Naive thymus-derived CD8-positive, alpha-beta T cell (primary cell): ENCODE measurements at regions not wholly inside any gene's neighbourhood (a gene's known extent, or its start where the extent isn't known, plus 50 kb on each side); places are given as distances from the start of the nearest gene placed in this dataset.

ENCODE experiments used
- ATAC-seq, 2 donors: fragments of 150-1000 bp; cut with Tn5 transposase in 1 of 2; sonication (Bioruptor Pico), chemical (Tn5 transposase) in 1 of 2; 1 replicate in 1 of 2; 2 replicates in 1 of 2; pipeline ENCODE4 v1.10.0; 2021; ENCODE audit warnings: mild to moderate bottlenecking in 2 of 2, moderate library complexity in 2 of 2
- POLR2A ChIA-PET: fragments of 350-600 bp; sonication (Branson Sonifier 250); formaldehyde crosslinking; loops from one replicate; lab custom pipeline; 2021; ENCODE audit warnings: antibody characterized with exemption; lab: Charles Lee
- DNase-seq, 10 donors: peaks; one replicate each; pipeline versions ENCODE4 v3.0.0 to v3.0.0-alpha.2; 2020 to 2022
- H3K27ac Mint-ChIP-seq, 10 donors: one replicate each; pipeline ENCODE4 v1.8.0; 2020 to 2022; ENCODE audit warnings: mild to moderate bottlenecking in 10 of 10, mixed read lengths in 10 of 10, moderate library complexity in 4 of 10, inconsistent platforms in 1 of 10
- H3K27me3 Mint-ChIP-seq, 5 donors: one replicate each; pipeline ENCODE4 v1.8.0; 2021 to 2022; ENCODE audit warnings: mixed read lengths in 5 of 5
- H3K36me3 Mint-ChIP-seq, 3 donors: one replicate each; pipeline ENCODE4 v1.8.0; 2020 to 2022; ENCODE audit warnings: mixed read lengths in 3 of 3, mild to moderate bottlenecking in 2 of 3, inconsistent platforms in 1 of 3
- H3K4me1 Mint-ChIP-seq, 4 donors: one replicate each; pipeline ENCODE4 v1.8.0; 2021 to 2022; ENCODE audit warnings: mixed read lengths in 4 of 4
- H3K4me3 Mint-ChIP-seq, 10 donors: one replicate each; pipeline ENCODE4 v1.8.0; 2020 to 2022; ENCODE audit warnings: mild to moderate bottlenecking in 10 of 10, mixed read lengths in 10 of 10, moderate library complexity in 6 of 10, inconsistent platforms in 1 of 10
- H3K9me3 Mint-ChIP-seq, 9 donors: one replicate each; pipeline ENCODE4 v1.8.0; 2020 to 2022; ENCODE audit warnings: mixed read lengths in 9 of 9, mild to moderate bottlenecking in 3 of 9, inconsistent platforms in 1 of 9, moderate library complexity in 1 of 9

GRCh38 chr14:30082486-30082885 is 154.8 kb upstream of the PRKD1 start:
- H3K4me3 Mint-ChIP-seq = no peak overlapping the region
- POLR2A ChIA-PET = no interaction called here
- H3K36me3 Mint-ChIP-seq = peaks cover 0 to 1% (median 0%) of the 10 kb centered on the region in 3 donors
- H3K27me3 Mint-ChIP-seq = no peaks in the 10 kb centered on the region
- DNase-seq = no peak
- H3K9me3 Mint-ChIP-seq = peaks cover 0 to 32% (median 8%) of the 10 kb centered on the region in 9 donors
- no peaks in the 10 kb centered on the region for H3K4me1 Mint-ChIP-seq
- H3K27ac Mint-ChIP-seq = no peak overlapping the region
- ATAC-seq = no peak

GRCh38 chr14:30084811-30085210 is 157.2 kb upstream of the PRKD1 start:
- H3K4me3 Mint-ChIP-seq = no peak overlapping the region
- H3K4me1 Mint-ChIP-seq = no peaks in the 10 kb centered on the region
- no peaks in the 10 kb centered on the region for H3K27me3 Mint-ChIP-seq
- DNase-seq = no peak
- POLR2A ChIA-PET = no interaction called here
- no peak overlapping the region for H3K27ac Mint-ChIP-seq
- peaks cover 0 to 51% (median 19%) of the 10 kb centered on the region in 9 donors for H3K9me3 Mint-ChIP-seq
- ATAC-seq = no peak
- H3K36me3 Mint-ChIP-seq = peaks cover 0 to 19% (median 0%) of the 10 kb centered on the region in 3 donors

DNA sequence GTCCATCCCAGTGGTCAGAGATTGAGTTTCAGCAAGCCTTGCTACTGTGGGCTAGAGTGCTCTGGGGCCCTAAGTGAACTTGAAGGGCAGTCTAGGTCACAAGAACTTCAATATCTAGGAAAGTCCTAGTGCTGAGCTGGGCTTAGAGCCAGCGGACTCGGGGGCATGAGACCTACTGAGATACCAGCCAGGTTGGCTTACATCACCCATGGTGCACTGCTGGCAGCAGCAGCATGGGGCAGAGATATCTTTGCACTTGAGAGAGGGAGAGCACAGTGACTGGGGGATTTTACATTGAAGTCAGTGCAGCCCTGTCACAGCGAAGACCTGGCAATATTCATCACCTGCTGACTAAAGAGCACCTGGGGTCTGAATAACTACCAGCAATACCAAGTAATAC is 158.3 kb upstream of the PRKD1 start:
- DNase-seq (no peak), ATAC-seq (no peak)
- Mint-ChIP-seq H3K9me3 (peaks cover 0 to 63% (median 21%) of the 10 kb centered on the region in 9 donors), H3K27me3 (no peaks in the 10 kb centered on the region), H3K4me1 (no peaks in the 10 kb centered on the region), H3K27ac (no peak overlapping the region), H3K36me3 (peaks cover 0 to 22% (median 0%) of the 10 kb centered on the region in 3 donors), H3K4me3 (no peak overlapping the region)
- POLR2A ChIA-PET = no interaction called here

DNA sequence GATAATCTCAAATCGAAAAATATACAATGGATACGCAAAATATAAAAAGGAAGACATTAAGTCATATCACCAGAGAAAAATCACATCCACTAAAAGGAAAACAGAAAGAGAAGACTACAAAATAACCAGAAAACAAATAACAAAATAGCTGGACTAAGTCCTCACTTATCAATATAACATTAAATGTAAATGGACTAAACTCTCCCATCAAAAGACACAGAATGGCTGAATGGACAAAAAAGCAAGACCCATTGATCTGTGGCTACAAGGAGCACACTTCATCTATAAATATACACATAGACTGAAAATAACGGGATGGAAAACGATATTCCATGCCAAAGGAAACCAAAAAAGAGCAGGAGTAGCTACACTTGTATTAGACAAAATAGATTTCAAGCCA is 161.0 kb upstream of the PRKD1 start:
- no peak for DNase-seq
- Mint-ChIP-seq H3K27me3 (no peaks in the 10 kb centered on the region), H3K9me3 (peaks cover 11 to 82% (median 36%) of the 10 kb centered on the region in 9 donors), H3K4me1 (no peaks in the 10 kb centered on the region), H3K27ac (no peak overlapping the region), H3K36me3 (peaks cover 0 to 27% (median 0%) of the 10 kb centered on the region in 3 donors), H3K4me3 (no peak overlapping the region)
- POLR2A ChIA-PET = no interaction called here
- ATAC-seq = no peak

DNA sequence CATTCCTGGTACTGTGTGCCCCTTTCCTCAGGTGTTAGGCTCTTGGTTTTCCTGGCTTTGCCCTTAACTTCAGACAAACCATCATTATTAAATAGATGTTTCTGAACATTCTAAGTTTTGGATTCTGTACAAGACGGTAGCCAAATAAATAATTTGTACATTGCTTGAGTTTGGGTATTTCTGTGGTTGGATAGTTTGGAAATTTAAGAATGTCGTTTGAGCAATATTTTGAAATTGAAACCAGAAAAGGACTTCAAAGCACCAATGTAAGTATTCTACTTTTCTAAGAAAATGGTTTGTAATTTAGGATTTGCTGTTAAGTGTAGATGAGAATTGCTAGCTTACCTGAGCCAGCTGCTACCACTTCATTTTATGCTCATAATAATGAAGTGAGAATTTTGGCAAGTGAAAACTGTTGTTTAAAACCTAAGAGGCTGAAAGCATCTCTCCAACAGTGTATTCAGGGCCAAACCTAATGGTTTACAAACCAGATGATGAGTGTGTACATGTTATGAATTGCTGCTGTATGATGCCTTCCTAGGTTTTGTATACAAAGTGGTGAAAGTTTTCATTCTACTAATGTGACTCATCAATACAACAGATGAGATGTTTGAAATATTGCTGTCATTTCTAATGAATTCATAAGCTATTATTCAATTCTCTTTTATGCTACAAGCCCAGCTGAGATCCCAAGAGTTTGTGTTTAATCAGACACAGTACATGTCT is 181.5 kb upstream of the PRKD1 start:
- Mint-ChIP-seq H3K27ac (no peak overlapping the region), H3K36me3 (no peaks in the 10 kb centered on the region), H3K9me3 (peaks cover 0 to 17% (median 3%) of the 10 kb centered on the region in 9 donors), H3K4me1 (no peaks in the 10 kb centered on the region), H3K4me3 (no peak overlapping the region), H3K27me3 (peaks cover 0 to 1% (median 0%) of the 10 kb centered on the region in 5 donors)
- POLR2A ChIA-PET = no interaction called here
- DNase-seq (no peak), ATAC-seq (no peak)

DNA sequence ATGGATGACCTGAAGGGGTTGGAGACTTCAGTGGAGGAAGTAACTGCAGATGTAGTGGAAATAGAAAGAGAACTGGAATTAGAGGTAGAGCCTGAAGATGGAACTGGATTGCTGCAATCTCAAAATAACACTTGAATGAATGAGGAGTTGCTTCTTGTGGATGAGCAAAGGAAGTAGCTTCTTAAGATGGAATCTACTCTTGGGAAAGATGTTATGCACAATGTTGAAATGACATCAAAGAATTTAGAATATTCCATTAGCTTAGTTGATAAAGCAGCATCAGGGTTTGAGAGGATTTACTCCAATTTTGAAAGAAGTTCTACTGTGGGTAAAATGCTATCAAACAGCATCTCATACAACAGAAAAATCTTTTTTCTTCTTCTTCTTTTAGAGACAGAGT is 186.4 kb upstream of the PRKD1 start:
- POLR2A ChIA-PET = no interaction called here
- no peak for DNase-seq
- no peaks in the 10 kb centered on the region for H3K27me3 Mint-ChIP-seq
- no peaks in the 10 kb centered on the region for H3K36me3 Mint-ChIP-seq
- H3K4me1 Mint-ChIP-seq = no peaks in the 10 kb centered on the region
- peaks cover 0 to 10% (median 0%) of the 10 kb centered on the region in 9 donors for H3K9me3 Mint-ChIP-seq
- ATAC-seq = no peak
- no peak overlapping the region for H3K4me3 Mint-ChIP-seq
- no peak overlapping the region for H3K27ac Mint-ChIP-seq

- POLR2A ChIA-PET = no interaction called here
- Mint-ChIP-seq H3K4me3 (no peak overlapping the region), H3K4me1 (no peaks in the 10 kb centered on the region), H3K9me3 (peaks cover 0 to 9% (median 0%) of the 10 kb centered on the region in 9 donors), H3K27ac (no peak overlapping the region), H3K36me3 (no peaks in the 10 kb centered on the region), H3K27me3 (no peaks in the 10 kb centered on the region)
- DNase-seq (no peak), ATAC-seq (no peak)
These were observed 188.1 kb upstream of the PRKD1 start for GRCh38 chr14:30115756-30116155.

GRCh38 chr14:30118992-30119640 is 191.5 kb upstream of the PRKD1 start:
- H3K27ac Mint-ChIP-seq = no peak overlapping the region
- no peaks in the 10 kb centered on the region for H3K27me3 Mint-ChIP-seq
- H3K4me3 Mint-ChIP-seq = no peak overlapping the region
- H3K4me1 Mint-ChIP-seq = no peaks in the 10 kb centered on the region
- DNase-seq = no peak
- no peaks in the 10 kb centered on the region for H3K36me3 Mint-ChIP-seq
- no peak for ATAC-seq
- H3K9me3 Mint-ChIP-seq = no peaks in the 10 kb centered on the region
- POLR2A ChIA-PET = no interaction called here

GRCh38 chr14:30125322-30125979 is 197.8 kb upstream of the PRKD1 start:
- DNase-seq (no peak), ATAC-seq (no peak)
- no peaks in the 10 kb centered on the region for H3K27me3 Mint-ChIP-seq
- peaks cover 0 to 12% (median 3%) of the 10 kb centered on the region in 9 donors for H3K9me3 Mint-ChIP-seq
- no peak overlapping the region for H3K27ac Mint-ChIP-seq
- no peaks in the 10 kb centered on the region for H3K4me1 Mint-ChIP-seq
- POLR2A ChIA-PET = no interaction called here
- H3K4me3 Mint-ChIP-seq = no peak overlapping the region
- H3K36me3 Mint-ChIP-seq = no peaks in the 10 kb centered on the region

- H3K27ac Mint-ChIP-seq = no peak overlapping the region
- no peaks in the 10 kb centered on the region for H3K4me1 Mint-ChIP-seq
- H3K9me3 Mint-ChIP-seq = peaks cover 0 to 12% (median 0%) of the 10 kb centered on the region in 9 donors
- POLR2A ChIA-PET = no interaction called here
- H3K27me3 Mint-ChIP-seq = no peaks in the 10 kb centered on the region
- no peak for DNase-seq
- ATAC-seq = no peak
- H3K36me3 Mint-ChIP-seq = no peaks in the 10 kb centered on the region
- no peak overlapping the region for H3K4me3 Mint-ChIP-seq
These were observed 202.2 kb upstream of the PRKD1 start for GRCh38 chr14:30129807-30130206.

DNA sequence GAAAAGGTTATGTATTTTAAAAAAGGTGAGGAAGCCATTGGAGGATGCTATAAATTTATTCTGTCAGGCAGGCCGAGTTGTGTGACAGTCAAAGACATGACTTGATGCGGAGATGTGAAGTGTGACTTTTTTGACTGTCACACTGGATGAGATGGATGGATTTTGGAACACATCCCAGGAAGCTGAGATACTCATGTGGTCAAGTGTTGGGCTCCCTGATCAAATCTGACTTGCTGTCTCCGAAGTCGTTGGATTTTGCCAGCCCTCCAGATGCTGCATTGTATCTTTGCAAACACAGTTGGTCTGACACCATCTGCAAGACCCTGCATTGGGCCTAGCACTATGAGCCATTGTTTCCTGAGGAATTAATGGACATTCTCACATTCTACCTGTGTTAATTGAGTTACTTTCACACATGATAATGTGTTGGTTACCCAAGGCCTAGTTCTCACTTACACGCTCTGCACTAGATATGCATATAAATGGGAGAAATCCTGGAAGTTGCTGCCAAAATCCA is 204.0 kb upstream of the PRKD1 start:
- no peak overlapping the region for H3K4me3 Mint-ChIP-seq
- H3K27me3 Mint-ChIP-seq = no peaks in the 10 kb centered on the region
- no peaks in the 10 kb centered on the region for H3K4me1 Mint-ChIP-seq
- POLR2A ChIA-PET = no interaction called here
- H3K9me3 Mint-ChIP-seq = peaks cover 0 to 12% (median 0%) of the 10 kb centered on the region in 9 donors
- H3K36me3 Mint-ChIP-seq = no peaks in the 10 kb centered on the region
- no peak for DNase-seq
- no peak overlapping the region for H3K27ac Mint-ChIP-seq
- no peak for ATAC-seq

DNA sequence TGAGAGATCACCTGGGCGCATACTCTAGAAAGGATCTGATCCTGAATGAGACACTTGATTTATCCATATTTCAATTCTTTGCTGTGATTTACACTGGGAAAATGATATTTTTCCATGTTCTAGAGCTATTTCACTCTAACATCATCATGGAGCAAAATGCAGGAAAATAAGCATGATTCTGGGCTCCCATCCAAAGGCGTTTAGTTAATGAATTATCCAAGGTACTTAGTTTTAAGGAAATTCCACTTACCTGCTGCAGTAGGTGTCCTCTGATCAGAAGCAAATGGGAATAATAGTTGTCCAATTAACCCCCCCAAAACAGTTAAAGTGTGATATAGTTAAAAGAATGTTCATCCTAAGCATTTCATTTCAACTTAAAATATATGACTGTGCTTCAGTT is 204.5 kb upstream of the PRKD1 start:
- Mint-ChIP-seq H3K4me3 (no peak overlapping the region), H3K9me3 (peaks cover 0 to 7% (median 0%) of the 10 kb centered on the region in 9 donors), H3K4me1 (no peaks in the 10 kb centered on the region), H3K27me3 (no peaks in the 10 kb centered on the region), H3K27ac (no peak overlapping the region), H3K36me3 (no peaks in the 10 kb centered on the region)
- POLR2A ChIA-PET = no interaction called here
- ATAC-seq = no peak
- DNase-seq = no peak

DNA sequence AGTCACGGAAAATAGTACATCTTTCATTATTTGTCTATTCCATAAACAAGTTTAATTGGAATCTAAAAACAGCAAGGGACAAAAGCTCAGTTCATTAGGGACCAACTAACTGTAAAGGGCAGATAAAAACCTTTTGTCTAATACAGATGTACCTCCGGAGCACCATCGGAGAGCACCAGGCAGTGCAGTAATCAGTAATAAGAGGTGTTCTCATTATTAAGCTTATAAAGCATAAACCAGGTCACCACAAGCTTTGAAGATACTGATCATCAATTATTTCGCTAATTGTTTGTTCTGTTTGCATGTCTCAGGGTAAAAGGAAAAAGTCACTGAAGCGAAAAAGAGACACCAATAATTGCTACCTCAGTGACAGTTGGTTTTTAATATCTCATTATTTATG is 207.3 kb upstream of the PRKD1 start:
- ATAC-seq (no peak), DNase-seq (no peak)
- H3K4me1 Mint-ChIP-seq = no peaks in the 10 kb centered on the region
- POLR2A ChIA-PET = no interaction called here
- no peaks in the 10 kb centered on the region for H3K36me3 Mint-ChIP-seq
- peaks cover 0 to 9% (median 0%) of the 10 kb centered on the region in 9 donors for H3K9me3 Mint-ChIP-seq
- H3K27ac Mint-ChIP-seq = no peak overlapping the region
- no peaks in the 10 kb centered on the region for H3K27me3 Mint-ChIP-seq
- no peak overlapping the region for H3K4me3 Mint-ChIP-seq
